GM12864 (cell line): ENCODE measurements at regions not wholly inside any gene's neighbourhood (a gene's known extent, or its start where the extent isn't known, plus 50 kb on each side); places are given as distances from the start of the nearest gene placed in this dataset.
"Not testable (repeated sequence)": the region's sequence is repeated elsewhere in the genome, so short reads cannot be mapped to it uniquely, and the experiment has no call there.

Source experiments
- DNase-seq: peaks from one replicate; pipeline ENCODE4 v3.0.0-alpha.2; 2011; ENCODE audit warnings: low read depth
- H3K4me3 ChIP-seq: 2 replicates; pipeline ENCODE4 v1.5.1; 2011; ENCODE audit warnings: mild to moderate bottlenecking, low read depth, low read length, control low read depth
- TF ChIP-seq, protein P1 (sequence below): IDR thresholded peaks from 2 replicates; pipeline ENCODE4 v1.5.1; 2011; ENCODE audit warnings: low read depth, mild to moderate bottlenecking, moderate library complexity, low read length, control low read depth, inconsistent platforms; ENCODE audit errors: missing control alignments

DNA sequence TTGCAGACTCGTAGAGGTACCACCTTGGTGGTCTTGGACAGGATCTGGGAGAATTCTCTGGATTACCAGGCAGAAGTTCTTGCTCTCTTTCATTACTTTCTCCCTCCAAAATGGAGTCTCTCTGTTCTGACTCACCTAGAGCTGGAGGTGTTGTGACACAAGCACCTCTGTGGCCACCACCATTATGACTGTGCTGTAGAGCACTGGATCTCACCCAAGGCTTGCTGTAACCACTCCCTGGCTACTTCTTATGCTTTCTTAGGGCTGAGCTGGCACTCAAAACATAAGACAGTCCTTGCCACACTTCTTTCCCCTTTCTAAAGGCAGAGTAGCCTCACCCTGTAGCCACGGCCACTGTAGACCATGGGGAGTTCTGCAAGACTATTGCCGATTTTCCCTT lies 296.6 kb upstream of the DIPK2B start:
- no peak for DNase-seq
- H3K4me3 ChIP-seq = no peak overlapping the region
- TF ChIP-seq, protein P1, sequence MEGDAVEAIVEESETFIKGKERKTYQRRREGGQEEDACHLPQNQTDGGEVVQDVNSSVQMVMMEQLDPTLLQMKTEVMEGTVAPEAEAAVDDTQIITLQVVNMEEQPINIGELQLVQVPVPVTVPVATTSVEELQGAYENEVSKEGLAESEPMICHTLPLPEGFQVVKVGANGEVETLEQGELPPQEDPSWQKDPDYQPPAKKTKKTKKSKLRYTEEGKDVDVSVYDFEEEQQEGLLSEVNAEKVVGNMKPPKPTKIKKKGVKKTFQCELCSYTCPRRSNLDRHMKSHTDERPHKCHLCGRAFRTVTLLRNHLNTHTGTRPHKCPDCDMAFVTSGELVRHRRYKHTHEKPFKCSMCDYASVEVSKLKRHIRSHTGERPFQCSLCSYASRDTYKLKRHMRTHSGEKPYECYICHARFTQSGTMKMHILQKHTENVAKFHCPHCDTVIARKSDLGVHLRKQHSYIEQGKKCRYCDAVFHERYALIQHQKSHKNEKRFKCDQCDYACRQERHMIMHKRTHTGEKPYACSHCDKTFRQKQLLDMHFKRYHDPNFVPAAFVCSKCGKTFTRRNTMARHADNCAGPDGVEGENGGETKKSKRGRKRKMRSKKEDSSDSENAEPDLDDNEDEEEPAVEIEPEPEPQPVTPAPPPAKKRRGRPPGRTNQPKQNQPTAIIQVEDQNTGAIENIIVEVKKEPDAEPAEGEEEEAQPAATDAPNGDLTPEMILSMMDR = no peak

DNA sequence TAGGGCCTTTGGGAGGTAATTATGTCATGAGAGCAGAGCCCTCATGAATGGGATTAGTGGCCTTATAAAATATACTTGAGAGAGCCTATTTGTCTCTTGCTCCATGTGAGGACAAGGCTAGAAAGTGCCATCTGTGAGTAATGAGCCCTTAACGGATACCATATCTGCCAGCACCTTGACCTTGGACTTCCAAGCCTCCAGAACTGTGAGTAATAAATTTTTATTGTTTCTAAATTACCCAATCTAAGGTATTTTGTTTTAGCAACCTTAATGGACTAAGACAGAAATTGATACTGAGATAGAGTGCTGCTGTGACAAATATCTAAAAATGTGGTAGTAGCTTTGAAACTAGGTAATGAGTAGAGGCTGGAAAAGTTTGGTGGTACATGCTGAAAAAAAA lies 285.0 kb upstream of the DIPK2B start:
- no peak for DNase-seq
- H3K4me3 ChIP-seq = no peak overlapping the region
- TF ChIP-seq, protein P1 = no peak

- H3K4me3 ChIP-seq = no peak overlapping the region
Measured at GRCh38 chrX:45479835-45480422, 279.3 kb upstream of the DIPK2B start.

DNA sequence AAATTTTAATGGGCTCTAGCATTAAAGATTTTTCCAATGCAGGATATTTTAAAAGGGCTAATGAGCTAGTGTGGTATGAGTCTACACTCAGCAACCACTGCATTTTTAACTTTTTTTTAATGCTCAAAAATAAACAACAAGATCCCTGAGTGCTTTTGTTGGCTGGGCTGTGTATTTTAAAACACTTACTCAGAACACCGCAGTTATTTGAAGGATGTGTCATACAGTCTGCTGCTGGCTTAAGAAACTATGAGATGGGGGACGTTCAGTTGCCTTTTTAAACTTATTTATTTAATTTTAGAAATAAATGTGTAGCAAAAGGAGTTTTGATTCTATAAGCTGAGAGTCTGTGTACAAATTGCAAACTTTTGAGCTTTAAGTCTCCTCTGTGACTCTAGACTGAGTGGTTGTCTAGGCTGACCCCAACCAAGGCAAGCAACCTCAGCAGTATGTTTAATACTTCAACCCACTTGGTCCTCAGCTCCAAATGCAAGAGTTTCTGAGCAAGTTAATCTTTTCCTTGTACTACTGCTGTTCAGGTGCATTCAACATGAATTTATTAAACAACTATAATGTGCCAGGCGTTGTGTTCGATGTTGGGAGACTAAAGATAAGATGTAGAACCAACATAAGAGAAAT lies 278.6 kb upstream of the DIPK2B start:
- TF ChIP-seq, protein P1 = no peak
- H3K4me3 ChIP-seq = no peak overlapping the region
- no peak for DNase-seq

More at GRCh38 chrX:45479835-45480422, 279.3 kb upstream of the DIPK2B start:
- DNase-seq = no peak
- TF ChIP-seq, protein P1 = no peak

DNA sequence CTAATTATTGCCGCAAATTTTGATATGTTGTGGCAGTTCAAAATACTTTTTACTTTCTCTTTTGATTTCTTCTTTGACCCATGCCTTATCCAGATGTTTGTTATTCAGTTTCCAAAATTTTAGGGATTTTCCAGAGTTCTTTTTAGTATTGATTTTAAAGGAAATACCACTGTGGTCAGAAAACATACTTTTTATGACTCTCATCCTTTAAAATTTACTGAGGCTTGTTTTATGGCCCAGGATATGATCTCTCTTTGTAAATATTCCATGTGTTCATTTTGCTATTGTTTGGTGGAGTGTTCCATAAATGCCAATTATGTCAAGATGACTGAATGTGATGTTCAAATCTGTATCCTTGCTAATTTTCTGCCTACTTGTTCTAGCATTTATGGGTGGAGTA lies 272.3 kb upstream of the DIPK2B start:
- no peak for DNase-seq
- TF ChIP-seq, protein P1 = no peak
- H3K4me3 ChIP-seq = no peak overlapping the region

DNA sequence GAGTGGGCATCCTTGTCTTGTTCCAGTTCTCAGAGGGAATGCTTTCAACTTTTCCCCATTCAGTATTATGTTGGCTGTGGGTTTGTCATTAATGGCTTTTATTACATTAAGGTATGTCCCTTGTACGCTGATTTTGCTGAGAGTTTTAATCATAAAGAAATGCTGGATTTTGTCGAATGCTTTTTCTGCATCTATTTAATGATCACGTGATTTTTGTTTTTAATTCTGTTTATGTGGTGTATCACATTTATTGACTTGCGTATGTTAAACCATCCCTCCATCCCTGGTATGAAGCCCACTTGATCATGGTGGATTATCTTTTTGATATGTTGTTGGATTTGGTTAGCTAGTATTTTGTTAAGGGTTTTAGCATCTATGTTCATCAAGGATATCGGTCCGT lies 266.9 kb upstream of the DIPK2B start:
- not testable (repeated sequence) for H3K4me3 ChIP-seq

DNA sequence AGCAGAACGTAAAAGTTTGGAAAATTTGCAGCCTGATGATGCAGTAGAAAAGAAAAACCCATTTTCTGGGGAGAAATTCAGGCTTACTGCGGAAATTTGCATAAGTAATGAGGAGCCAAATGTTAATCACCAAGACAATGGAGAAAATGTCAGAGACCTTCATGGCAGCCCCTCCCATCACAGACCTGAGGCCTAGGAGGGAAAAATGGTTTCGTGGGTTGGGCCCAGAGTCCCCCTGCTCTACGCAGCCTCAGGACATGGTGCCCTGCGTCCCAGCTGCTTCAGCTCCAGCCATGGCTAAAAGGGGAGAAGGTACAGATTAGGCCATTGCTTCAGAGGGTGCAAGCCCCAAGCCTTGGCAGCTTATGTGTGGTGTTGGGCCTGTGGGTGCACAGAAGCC lies 255.1 kb upstream of the DIPK2B start:
- not testable (repeated sequence) for H3K4me3 ChIP-seq, DNase-seq

More for the DNA sequence above, 266.9 kb upstream of the DIPK2B start:
- not testable (repeated sequence) for DNase-seq

- no peak overlapping the region for H3K4me3 ChIP-seq
- TF ChIP-seq, protein P1 = no peak
- DNase-seq = no peak
Measured at GRCh38 chrX:45454290-45454689, 253.6 kb upstream of the DIPK2B start.
